NCI-H446 treated with DMSO at 0.1 percent for 48 hours (cell line): ENCODE measurements at regions not wholly inside any gene's neighbourhood (a gene's known extent, or its start where the extent isn't known, plus 50 kb on each side); places are given as distances from the start of the nearest gene placed in this dataset.
"Not testable (repeated sequence)": the region's sequence is repeated elsewhere in the genome, so short reads cannot be mapped to it uniquely, and the experiment has no call there.

Experiments
- DNase-seq: peaks from one replicate; lab custom pipeline; 2025; lab: John Stamatoyannopoulos, UW

DNA sequence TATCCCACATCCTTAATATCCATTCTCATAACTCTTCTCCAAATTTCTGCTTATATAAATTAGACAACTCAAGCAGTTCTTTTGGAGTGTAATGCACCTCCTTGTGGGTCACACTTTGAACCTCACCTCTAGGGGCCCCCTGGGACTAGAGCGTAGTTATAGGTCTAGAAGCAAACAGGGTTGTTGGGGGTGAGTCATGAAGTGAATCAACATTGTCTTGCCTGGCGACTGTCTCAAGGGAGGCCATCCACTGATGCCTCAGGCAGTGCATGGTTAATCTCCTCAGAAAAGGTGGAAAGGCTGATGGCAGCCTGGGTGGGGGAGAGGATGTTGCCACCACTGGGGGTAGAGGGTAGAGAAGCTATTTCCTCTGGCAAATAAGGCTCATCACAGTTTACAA lies 129.1 kb downstream of the TNFRSF21 start:
- DNase-seq, result no peak

GRCh38 chr6:47179286-47179685 lies 130.4 kb downstream of the TNFRSF21 start:
- no peak for DNase-seq

DNA sequence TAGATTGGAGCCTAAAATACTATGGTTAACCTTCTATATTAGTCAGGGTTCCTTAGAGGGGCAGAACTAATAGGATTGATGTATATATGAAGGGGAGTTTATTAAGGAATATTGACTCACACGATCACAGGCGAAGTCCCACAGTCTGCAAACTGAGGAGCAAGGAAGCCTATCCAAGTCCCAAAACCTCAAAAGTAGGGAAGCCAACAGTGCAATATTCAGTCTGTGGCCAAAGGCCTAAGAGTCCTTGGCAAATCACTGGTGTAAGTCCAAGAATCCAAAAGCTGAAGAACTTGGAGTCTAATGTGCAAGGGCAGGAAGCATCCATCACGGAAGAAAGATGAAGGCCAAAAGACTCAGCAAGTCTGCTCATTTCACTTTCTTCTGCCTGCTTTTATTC lies 133.5 kb upstream of the ADGRF1 start:
- DNase-seq, result no peak

- DNase-seq, result no peak
Observed at GRCh38 chr6:47174502-47175023, 132.4 kb upstream of the ADGRF1 start.

DNA sequence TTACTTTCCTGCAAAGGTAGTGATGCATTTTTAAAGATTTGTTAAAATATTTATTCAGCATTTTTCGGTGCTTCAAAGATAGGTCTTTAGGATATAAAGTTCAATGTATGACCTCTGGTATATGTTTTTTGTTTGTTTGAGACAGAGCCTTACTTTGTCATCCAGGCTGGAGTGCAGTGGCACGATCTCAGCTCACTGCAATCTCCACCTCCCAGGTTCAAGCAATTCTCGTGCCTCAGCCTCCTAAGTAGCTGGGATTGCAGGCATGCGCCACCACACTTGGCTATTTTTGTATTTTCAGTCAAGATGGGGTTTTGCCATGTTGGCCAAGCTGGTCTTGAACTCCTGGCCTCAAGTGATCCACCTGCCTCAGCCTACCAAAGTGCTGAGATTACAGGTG lies 131.9 kb upstream of the ADGRF1 start:
- DNase-seq, result not testable (repeated sequence)

GRCh38 chr6:47173145-47173544 lies 131.0 kb upstream of the ADGRF1 start:
- DNase-seq, result not testable (repeated sequence)

GRCh38 chr6:47170617-47170947 lies 128.4 kb upstream of the ADGRF1 start:
- no peak for DNase-seq

- DNase-seq, result no peak
Observed at GRCh38 chr6:47169785-47170616, 127.9 kb upstream of the ADGRF1 start.

DNA sequence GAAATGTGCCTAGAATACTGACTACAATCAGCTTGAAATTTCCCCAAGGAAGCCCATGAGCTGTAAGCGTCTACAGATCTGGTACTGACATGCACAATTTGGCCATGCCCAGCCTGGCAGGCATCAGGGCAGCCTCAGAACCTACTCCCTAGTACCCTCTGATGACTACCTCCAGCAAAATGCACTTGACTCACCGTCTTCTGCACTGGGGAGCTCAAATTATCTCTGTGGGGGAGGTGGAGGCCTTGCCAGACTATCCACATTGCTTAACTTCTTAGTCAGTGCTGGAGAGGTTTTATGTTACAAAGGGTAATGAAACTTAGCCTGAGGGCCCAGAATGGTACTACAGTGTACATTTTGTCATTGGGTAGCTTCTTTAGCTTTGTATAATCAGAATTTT lies 126.0 kb upstream of the ADGRF1 start:
- DNase-seq, result no peak

DNA sequence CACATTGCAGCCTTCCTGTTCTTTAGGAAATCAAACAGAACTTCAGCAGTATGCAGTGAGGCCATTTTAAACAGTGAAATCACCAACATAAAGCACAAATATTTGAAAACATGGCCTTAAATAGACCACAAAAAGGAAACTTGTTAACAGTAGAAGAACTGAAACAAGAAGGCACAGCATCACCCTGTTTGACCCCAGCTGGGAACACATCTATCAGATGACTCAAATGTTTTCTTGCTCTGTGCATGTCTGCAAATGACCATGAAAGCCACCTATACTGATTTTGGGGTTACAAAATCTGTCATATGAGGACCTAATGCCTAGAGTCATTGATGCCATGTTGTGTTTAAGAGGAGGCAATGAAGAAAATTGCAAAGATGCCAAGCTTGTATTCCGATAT lies 123.8 kb upstream of the ADGRF1 start:
- no peak for DNase-seq

DNA sequence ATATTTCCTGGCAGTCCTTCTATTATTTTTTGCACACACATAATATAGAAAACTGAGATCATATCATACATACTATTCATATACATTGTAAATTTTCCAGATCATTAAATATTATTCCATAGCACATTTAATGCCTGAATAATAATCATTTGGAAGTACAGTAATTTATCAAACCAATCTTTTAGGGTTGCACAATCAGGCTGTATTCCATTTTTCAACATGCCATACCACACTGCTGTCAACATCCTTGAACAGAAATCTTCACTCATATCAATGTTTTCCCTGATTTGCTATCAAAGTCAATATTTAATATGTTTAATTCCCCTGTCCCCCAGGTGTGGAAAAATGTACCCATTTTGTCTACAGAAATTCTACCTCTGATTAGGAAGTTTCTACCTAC lies 122.7 kb upstream of the ADGRF1 start:
- no peak for DNase-seq

- DNase-seq, result no peak
Observed at GRCh38 chr6:47163536-47163935, 121.4 kb upstream of the ADGRF1 start.

DNA sequence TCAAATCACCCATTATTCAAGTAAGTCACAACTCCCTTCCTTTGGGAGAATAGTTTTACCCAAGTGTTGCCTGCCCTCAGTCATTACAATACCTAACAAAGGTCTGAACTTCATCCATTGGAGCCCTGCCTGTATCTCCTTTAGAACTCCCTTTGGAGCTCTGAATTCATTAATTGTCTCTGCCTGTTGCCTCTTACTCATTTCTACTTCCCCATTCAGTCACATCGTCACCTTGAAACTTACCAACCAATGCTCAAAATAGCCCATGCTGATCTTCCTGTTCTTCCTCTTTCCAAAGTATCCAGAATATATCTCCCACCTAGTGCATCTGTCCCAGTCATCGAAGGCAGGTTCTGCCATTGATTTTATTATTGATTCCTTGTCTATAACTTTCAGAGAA lies 120.7 kb upstream of the ADGRF1 start:
- DNase-seq, result no peak

- DNase-seq, result no peak
Observed at GRCh38 chr6:47162231-47162630, 120.1 kb upstream of the ADGRF1 start.

DNA sequence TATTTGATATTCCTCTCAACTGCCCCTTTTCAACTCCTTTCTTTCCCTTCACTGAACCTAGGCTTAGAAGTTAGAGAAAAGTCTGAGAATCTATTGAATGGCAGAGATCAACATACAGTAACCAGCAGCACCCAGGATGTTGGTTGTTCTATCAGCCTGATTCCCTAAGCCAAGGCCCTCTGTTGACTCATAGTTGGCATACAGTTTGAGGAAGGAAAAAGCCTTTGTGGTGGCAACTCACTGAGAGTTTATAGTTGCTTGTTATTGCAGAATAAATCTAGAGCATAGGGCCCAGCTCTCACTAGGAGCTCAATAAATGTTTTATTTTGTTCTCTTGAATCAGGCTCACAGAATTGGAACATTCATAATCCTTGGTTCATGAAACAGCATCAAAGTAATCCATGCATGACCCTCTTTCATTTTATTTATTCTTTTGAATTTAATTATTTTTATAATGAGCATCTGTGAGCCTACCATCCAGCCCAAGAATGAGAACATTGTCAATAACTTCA lies 119.1 kb upstream of the ADGRF1 start:
- DNase-seq, result no peak

- no peak for DNase-seq
Observed at GRCh38 chr6:47160702-47161101, 118.6 kb upstream of the ADGRF1 start.

DNA sequence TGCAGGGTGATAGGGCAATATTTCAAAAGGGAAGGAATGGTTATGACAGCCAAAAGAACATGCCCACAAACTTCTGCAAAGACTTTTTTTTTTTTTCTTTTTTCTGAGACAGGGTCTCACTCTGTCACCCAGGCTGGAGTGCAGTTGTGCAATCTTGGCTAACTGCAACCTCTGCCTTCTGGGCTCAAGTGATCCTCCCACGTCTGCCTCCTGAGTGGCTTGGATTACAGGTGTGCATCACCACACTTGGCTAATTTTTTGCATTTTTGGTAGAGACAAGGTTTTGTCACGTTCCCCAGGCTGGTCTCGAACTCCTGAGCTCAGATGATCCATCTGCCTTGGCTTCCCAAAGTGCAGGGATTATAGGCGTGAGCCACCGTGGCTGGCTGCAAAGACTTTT lies 117.6 kb upstream of the ADGRF1 start:
- DNase-seq, result no peak

DNA sequence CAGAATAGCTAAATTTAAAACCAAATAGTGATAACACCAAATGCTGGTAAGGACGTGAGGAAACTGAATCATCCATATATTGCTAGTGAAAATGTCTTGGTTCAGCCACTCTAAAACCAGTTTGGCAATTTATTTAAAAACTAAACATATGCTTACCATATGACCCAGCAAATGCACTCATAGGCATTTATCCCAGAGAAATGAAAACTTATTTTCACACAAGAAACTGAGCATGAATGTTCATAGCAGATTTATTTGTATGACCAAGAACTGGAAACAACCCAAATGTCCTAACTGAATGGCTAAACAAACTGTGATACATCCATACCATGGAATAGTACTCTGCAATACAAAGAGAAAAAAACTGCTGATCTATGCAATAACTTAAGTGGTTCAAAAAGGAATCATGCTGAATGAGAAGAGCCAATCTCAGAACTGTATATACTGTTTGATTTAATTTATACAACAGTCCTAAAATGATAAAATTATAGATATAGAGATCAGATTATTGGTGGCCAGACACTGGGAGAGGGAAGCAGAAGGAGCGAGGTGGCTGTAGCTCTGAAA lies 115.6 kb upstream of the ADGRF1 start:
- no peak for DNase-seq

DNA sequence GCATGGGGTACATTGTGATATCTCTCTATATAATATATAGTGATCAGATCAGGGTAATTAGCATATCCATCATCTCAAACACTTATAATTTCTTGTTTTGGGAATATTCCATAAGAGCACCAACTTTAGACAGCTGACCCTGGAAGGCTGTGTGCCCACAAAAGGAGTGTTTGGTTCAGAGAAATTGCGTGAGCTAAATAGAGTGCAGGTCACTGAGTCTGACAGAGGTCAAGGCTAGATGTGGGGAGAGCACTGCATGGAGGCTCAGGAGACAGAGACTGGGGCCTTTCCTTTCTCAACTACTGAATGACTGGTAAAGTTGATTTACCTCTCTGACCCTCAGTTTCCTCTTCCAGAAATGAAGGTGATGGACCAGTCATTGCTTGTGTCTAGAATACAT lies 114.9 kb upstream of the ADGRF1 start:
- DNase-seq, result no peak

- DNase-seq, result no peak
Observed at GRCh38 chr6:47156196-47156595, 114.1 kb upstream of the ADGRF1 start.

GRCh38 chr6:47153404-47153755 lies 111.2 kb upstream of the ADGRF1 start:
- DNase-seq, result no peak

DNA sequence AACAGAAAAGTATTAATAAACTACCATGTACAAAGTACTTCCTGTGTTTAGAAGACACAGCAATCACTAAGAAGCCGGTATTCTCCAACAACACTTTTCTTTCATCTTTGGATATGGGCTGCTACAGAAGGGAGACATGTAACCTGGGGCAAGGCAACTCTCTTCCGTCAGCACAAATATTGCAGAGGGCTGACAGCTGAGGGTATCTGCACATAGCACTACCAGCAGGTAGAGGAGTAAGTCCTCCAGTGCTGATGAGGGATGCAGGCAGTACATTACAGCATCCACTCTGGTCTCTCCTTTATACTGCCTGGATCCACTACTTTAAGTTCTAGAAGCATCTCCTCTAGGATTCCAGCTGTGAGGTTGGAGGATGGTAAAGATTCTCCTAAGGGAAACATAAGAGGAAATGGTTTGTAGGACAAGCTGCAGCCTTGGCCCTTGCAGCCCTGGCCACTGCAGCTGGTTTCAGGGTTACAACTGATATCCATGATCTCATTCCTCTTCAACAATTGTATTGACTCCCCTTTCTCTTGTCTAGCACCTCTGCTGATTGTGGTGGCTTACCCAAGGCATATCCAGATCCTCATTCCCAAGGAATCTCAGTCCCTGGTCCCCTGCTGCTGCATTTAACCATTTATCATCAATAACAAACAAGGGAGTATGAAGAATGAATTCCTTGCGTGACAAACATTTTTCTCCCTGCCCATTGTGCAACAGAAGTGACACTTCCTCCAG lies 110.7 kb upstream of the ADGRF1 start:
- no peak for DNase-seq
